HEK293 (cell line): ENCODE measurements at regions not wholly inside any gene's neighbourhood (a gene's known extent, or its start where the extent isn't known, plus 50 kb on each side); places are given as distances from the start of the nearest gene placed in this dataset.

Experiments
- CTCF ChIP-seq: fragments of 450-650 bp; formaldehyde crosslinking; IDR thresholded peaks from 2 replicates; pipeline ENCODE4 v1.5.1; 2016; ENCODE audit warnings: missing biosample characterization, missing genetic modification characterization
- MEIS1 ChIP-seq: sonication (generic); formaldehyde crosslinking; IDR thresholded peaks from 2 replicates; pipeline ENCODE4 v1.8.1; 2022; ENCODE audit warnings: missing genetic modification reagents, mild to moderate bottlenecking, borderline replicate concordance
- MYNN ChIP-seq: fragments of 450-650 bp; formaldehyde crosslinking; IDR thresholded peaks from 2 replicates; pipeline ENCODE4 v1.5.1; 2016; ENCODE audit warnings: missing biosample characterization, missing genetic modification characterization, borderline replicate concordance
- TCF7L2 ChIP-seq: IDR thresholded peaks from 2 replicates; pipeline ENCODE4 v1.6.1; 2011; ENCODE audit warnings: low read depth, mild to moderate bottlenecking, inconsistent platforms, low read length, moderate library complexity, borderline replicate concordance
- YY1 ChIP-seq: fragments of 450-650 bp; formaldehyde crosslinking; IDR thresholded peaks from 2 replicates; pipeline ENCODE4 v1.5.1; 2018; ENCODE audit warnings: missing biosample characterization, missing genetic modification characterization
- ZNF23 ChIP-seq: fragments of 450-650 bp; formaldehyde crosslinking; IDR thresholded peaks from 2 replicates; pipeline ENCODE4 v1.5.1; 2016; ENCODE audit warnings: missing biosample characterization, missing genetic modification characterization, borderline replicate concordance
- ZNF580 ChIP-seq: fragments of 450-650 bp; formaldehyde crosslinking; IDR thresholded peaks from 2 replicates; pipeline ENCODE4 v1.5.1; 2016; ENCODE audit warnings: missing biosample characterization, missing genetic modification characterization
- ZNF747 ChIP-seq: fragments of 450-650 bp; formaldehyde crosslinking; IDR thresholded peaks from 2 replicates; pipeline ENCODE4 v1.5.1; 2016; ENCODE audit warnings: missing biosample characterization, missing genetic modification characterization
- ZNF76 ChIP-seq: fragments of 450-650 bp; formaldehyde crosslinking; IDR thresholded peaks from 2 replicates; pipeline ENCODE4; 2016; ENCODE audit warnings: low read depth, missing biosample characterization, missing genetic modification characterization, borderline replicate concordance

- TF ChIP-seq YY1 (tag by site-specific recombination): no peak
- no peak for TF ChIP-seq ZNF76 (tag by site-specific recombination)
- no peak for TF ChIP-seq CTCF (tag by site-specific recombination)
- no peak for TF ChIP-seq MYNN (tag by site-specific recombination)
- TF ChIP-seq ZNF23 (tag by site-specific recombination): no peak
- no peak for TF ChIP-seq ZNF580 (tag by site-specific recombination)
- no peak for TF ChIP-seq MEIS1 (CRISPR knock-in tag)
- TF ChIP-seq TCF7L2: no peak
- TF ChIP-seq ZNF747 (tag by site-specific recombination): no peak
Observed at GRCh38 chr11:116371146-116371545, 401.6 kb downstream of the BUD13 start.
